HCT116 (cell line): ENCODE measurements at regions not wholly inside any gene's neighbourhood (a gene's known extent, or its start where the extent isn't known, plus 50 kb on each side); places are given as distances from the start of the nearest gene placed in this dataset.

Experiments
- ATAC-seq: fragments of 200-7000 bp; cut with Tn5 transposase; 2 replicates; pipeline ENCODE4 v1.9.1; 2020; ENCODE audit warnings: mild to moderate bottlenecking, moderate library complexity
- BruUV-seq: library from RNA; stranded (reverse); fragments of 400-500 nt; replicated peaks from 2 replicates; lab custom pipeline; 2021; lab: Mats Ljungman, UMichigan
- CTCF ChIA-PET: fragments of 300-600 bp; sonication (Branson Sonifier 250); formaldehyde crosslinking; loops from one replicate; lab custom pipeline; 2021; ENCODE audit warnings: antibody characterized with exemption; lab: Charles Lee
- POLR2A ChIA-PET: fragments of 300-600, 350-600 bp; sonication (Branson Sonifier 250); formaldehyde crosslinking; loops from one replicate; lab custom pipeline; 2021; ENCODE audit warnings: antibody characterized with exemption; lab: Charles Lee
- RAD21 ChIA-PET, 2 experiments: fragments of 300-600 bp; sonication (Branson Sonifier 250); formaldehyde crosslinking; loops; one replicate each; lab custom pipeline; 2023; ENCODE audit warnings: low total read pairs in 2 of 2; ENCODE audit not compliant: uncharacterized antibody in 2 of 2, unreplicated experiment in 2 of 2, low non-redundant PET in 1 of 2; lab: Charles Lee
- DNase-seq: peaks from one replicate; pipeline ENCODE4 v3.0.0-alpha.2; 2010; ENCODE audit warnings: low read depth, low spot score
- H2AFZ ChIP-seq: fragments of 200-600 bp; shearing (Covaris generic), sonication (generic); 2 replicates; pipeline ENCODE4 v1.6.1; 2017; ENCODE audit warnings: low read depth, mixed run types, mixed read lengths, antibody characterized with exemption, low read length; ENCODE audit not compliant: poor library complexity, severe bottlenecking
- H3K27ac ChIP-seq: 2 replicates; pipeline ENCODE4 v1.5.1; 2012; ENCODE audit warnings: low read depth, low read length
- H3K27me3 ChIP-seq: fragments of 200-600 bp; sonication (generic); 2 replicates; pipeline ENCODE4 v1.6.1; 2016; ENCODE audit warnings: mixed run types, low read length, mixed read lengths; ENCODE audit not compliant: insufficient read depth
- H3K36me3 ChIP-seq, 2 experiments: fragments of 200-500 bp in 1 of 2; fragments of 200-600 bp in 1 of 2; sonication (Bioruptor generic) in 1 of 2; sonication (generic) in 1 of 2; 2 replicates each; pipeline versions ENCODE4 v1.5.1 to v1.6.1; 2014 to 2016; ENCODE audit warnings: low read length in 2 of 2, inconsistent platforms in 1 of 2, mixed read lengths in 1 of 2, mixed run types in 1 of 2; ENCODE audit not compliant: insufficient read depth in 2 of 2, control insufficient read depth in 1 of 2
- H3K4me1 ChIP-seq, 2 experiments: fragments of 200-600 bp in 1 of 2; sonication (generic) in 1 of 2; 2 replicates each; pipeline versions ENCODE4 v1.5.1 to v1.6.1; 2012 to 2017; ENCODE audit warnings: low read length in 2 of 2, inconsistent platforms in 1 of 2, mild to moderate bottlenecking in 1 of 2, mixed read lengths in 1 of 2, mixed run types in 1 of 2, moderate library complexity in 1 of 2; ENCODE audit not compliant: insufficient read depth in 2 of 2, control insufficient read depth in 1 of 2
- H3K4me2 ChIP-seq: fragments of 200-600 bp; sonication (generic); 2 replicates; pipeline ENCODE4 v1.6.1; 2017; ENCODE audit warnings: mixed run types, low read length, mixed read lengths
- H3K4me3 ChIP-seq, 2 experiments: fragments of 200-600 bp in 1 of 2; sonication (generic) in 1 of 2; replicated peaks in 1 of 2; 2 replicates each; pipeline ENCODE4 v1.5.1; 2011 to 2016; ENCODE audit warnings: low read length in 2 of 2, control low read depth in 1 of 2, low read depth in 1 of 2, mild to moderate bottlenecking in 1 of 2, mixed read lengths in 1 of 2, mixed run types in 1 of 2
- H3K79me2 ChIP-seq: fragments of 200-600 bp; sonication (generic); 2 replicates; pipeline ENCODE4 v1.6.1; 2017; ENCODE audit warnings: mild to moderate bottlenecking, mixed run types, low read length, moderate library complexity, mixed read lengths; ENCODE audit not compliant: insufficient read depth
- H3K9ac ChIP-seq: fragments of 200-600 bp; sonication (generic); 2 replicates; pipeline ENCODE4 v1.6.1; 2016; ENCODE audit warnings: low read length, mixed read lengths
- H3K9me2 ChIP-seq: fragments of 200-600 bp; sonication (generic), shearing (Covaris generic); 2 replicates; pipeline ENCODE4 v1.6.1; 2017; ENCODE audit warnings: mixed run types, mild to moderate bottlenecking, moderate library complexity; ENCODE audit not compliant: insufficient read depth
- H3K9me3 ChIP-seq, 2 experiments: fragments of 200-500 bp in 1 of 2; fragments of 200-600 bp in 1 of 2; sonication (Bioruptor generic) in 1 of 2; sonication (generic) in 1 of 2; 2 replicates each; pipeline ENCODE4 v1.6.1; 2014 to 2017; ENCODE audit warnings: low read length in 2 of 2, mixed read lengths in 2 of 2, inconsistent platforms in 1 of 2, low read depth in 1 of 2, mild to moderate bottlenecking in 1 of 2, mixed run types in 1 of 2, moderate library complexity in 1 of 2; ENCODE audit not compliant: control insufficient read depth in 1 of 2, insufficient read depth in 1 of 2
- H4K20me1 ChIP-seq: fragments of 200-600 bp; sonication (generic), shearing (Covaris generic); 2 replicates; pipeline ENCODE4 v1.6.1; 2017; ENCODE audit warnings: mixed run types, mild to moderate bottlenecking, moderate library complexity; ENCODE audit not compliant: insufficient read depth
- ATF3 ChIP-seq: IDR thresholded peaks from 2 replicates; pipeline ENCODE4 v1.6.1; 2012
- CBX3 ChIP-seq: IDR thresholded peaks from 2 replicates; pipeline ENCODE4 v1.6.1; 2012; ENCODE audit warnings: low read depth
- CEBPB ChIP-seq: IDR thresholded peaks from 2 replicates; pipeline ENCODE4 v1.6.1; 2012; ENCODE audit warnings: low read depth
- CTCF ChIP-seq, 3 experiments: fragments of 200-600 bp in 1 of 3; sonication (generic) in 1 of 3; IDR thresholded peaks in 2 of 3; conservative IDR thresholded peaks in 1 of 3; 2 replicates each; pipeline ENCODE4 v1.5.1; 2012 to 2017; ENCODE audit warnings: low read depth in 2 of 3, low read length in 2 of 3, antibody characterized with exemption in 1 of 3, borderline replicate concordance in 1 of 3, control low read depth in 1 of 3, mild to moderate bottlenecking in 1 of 3, mixed read lengths in 1 of 3, mixed run types in 1 of 3, moderate library complexity in 1 of 3; ENCODE audit not compliant: insufficient read depth in 1 of 3
- EGR1 ChIP-seq: IDR thresholded peaks from 2 replicates; pipeline ENCODE4 v1.6.1; 2012; ENCODE audit warnings: low read depth
- ELF1 ChIP-seq: IDR thresholded peaks from 2 replicates; pipeline ENCODE4 v1.6.1; 2012; ENCODE audit warnings: low read depth, borderline replicate concordance
- EZH2 ChIP-seq: fragments of 200-600 bp; sonication (generic); IDR thresholded peaks from 2 replicates; pipeline ENCODE4 v1.6.1; 2017; ENCODE audit warnings: antibody characterized with exemption, mixed run types
- EZH2phosphoT487 ChIP-seq: fragments of 200-600 bp; IDR thresholded peaks from 2 replicates; pipeline ENCODE4 v1.6.1; 2018; ENCODE audit warnings: antibody characterized with exemption, borderline replicate concordance
- FOSL1 ChIP-seq: IDR thresholded peaks from 2 replicates; pipeline ENCODE4 v1.6.1; 2012; ENCODE audit warnings: low read depth
- MAX ChIP-seq: IDR thresholded peaks from 2 replicates; pipeline ENCODE4 v1.6.1; 2012
- POLR2A ChIP-seq: IDR thresholded peaks from 2 replicates; pipeline ENCODE4 v1.7.0; 2011; ENCODE audit warnings: borderline replicate concordance; ENCODE audit not compliant: insufficient read depth, insufficient read length; ENCODE audit errors: extremely low read depth
- POLR2AphosphoS5 ChIP-seq: IDR thresholded peaks from 2 replicates; pipeline ENCODE4 v1.6.1; 2011; ENCODE audit warnings: mild to moderate bottlenecking, low read depth, low read length, moderate library complexity
- RAD21 ChIP-seq: IDR thresholded peaks from 2 replicates; pipeline ENCODE4 v1.6.1; 2012; ENCODE audit warnings: low read depth, mild to moderate bottlenecking
- SIN3A ChIP-seq: IDR thresholded peaks from 2 replicates; pipeline ENCODE4 v1.6.1; 2012; ENCODE audit warnings: low read depth
- SP1 ChIP-seq: IDR thresholded peaks from 2 replicates; pipeline ENCODE4 v1.6.1; 2012; ENCODE audit warnings: low read depth
- SRF ChIP-seq: IDR thresholded peaks from 2 replicates; pipeline ENCODE4 v1.6.1; 2012; ENCODE audit warnings: low read depth
- TCF7L2 ChIP-seq: IDR thresholded peaks from 2 replicates; pipeline ENCODE4 v1.7.0; 2011; ENCODE audit warnings: borderline replicate concordance, inconsistent platforms; ENCODE audit not compliant: insufficient read depth, insufficient read length; ENCODE audit errors: extremely low read depth
- ZBTB33 ChIP-seq: IDR thresholded peaks from 2 replicates; pipeline ENCODE4 v1.6.1; 2011; ENCODE audit warnings: mild to moderate bottlenecking, low read length, moderate library complexity; ENCODE audit not compliant: insufficient replicate concordance; ENCODE audit errors: extremely low read depth
- ZNF274 ChIP-seq: fragments of 200-500 bp; sonication (Bioruptor generic); IDR thresholded peaks from 2 replicates; pipeline ENCODE4 v1.6.1; 2014; ENCODE audit warnings: mild to moderate bottlenecking, low read depth, low read length, inconsistent platforms
- intact Hi-C: fragments of 100-400 bp; cut with micrococcal nuclease; formaldehyde crosslinking; loops from 2 replicates; pipeline ENCODE4 v1.10.0; 2022

- intact Hi-C loops, result no loop called here
- ChIA-PET CTCF (no interaction called here), RAD21 (no interaction called here), POLR2A (no interaction called here)
- Histone ChIP-seq H3K9ac (no peak overlapping the region), H3K9me3 (no peaks in the 10 kb centered on the region), H3K36me3 (no peaks in the 10 kb centered on the region), H3K27me3 (no peaks in the 10 kb centered on the region), H2AFZ (no peak overlapping the region), H3K4me1 (no peaks in the 10 kb centered on the region), H3K27ac (no peak overlapping the region), H3K79me2 (0 out of 2 replicates have a peak, but pooled peaks cover 7% of the 10 kb centered on the region), H3K4me3 (no peak overlapping the region), H3K4me2 (no peak overlapping the region), H4K20me1 (no peaks in the 10 kb centered on the region; the same call in 1 of the 2 replicates), H3K9me2 (no peaks in the 10 kb centered on the region)
- DNase-seq (no peak), ATAC-seq (no peak)
- BruUV-seq, result no TSS peak
- TF ChIP-seq MAX (no peak), POLR2A (no peak), CBX3 (no peak), SP1 (no peak), EGR1 (no peak), TCF7L2 (no peak), ZBTB33 (no peak), FOSL1 (no peak), POLR2AphosphoS5 (no peak), ZNF274 (no peak), SRF (no peak), EZH2phosphoT487 (no peak), SIN3A (no peak), CEBPB (no peak), RAD21 (no peak), ELF1 (no peak), CTCF (IDR thresholded peaks at IDR 0.05 in 2 of 3, conservative IDR thresholded peaks at IDR 0.05 in 1 of 3; ENCODE audit: borderline replicate concordance in 1 of 3, insufficient read depth in 1 of 3, low read depth in 2 of 3, low read length in 2 of 3) (no peak), ATF3 (no peak), EZH2 (no peak)
These were observed 382.7 kb upstream of the RGS6 start for GRCh38 chr14:71549421-71550050.
